ENCODE measurements at regions not wholly inside any gene's neighbourhood (a gene's known extent, or its start where the extent isn't known, plus 50 kb on each side); places are given as distances from the start of the nearest gene placed in this dataset.

DNA sequence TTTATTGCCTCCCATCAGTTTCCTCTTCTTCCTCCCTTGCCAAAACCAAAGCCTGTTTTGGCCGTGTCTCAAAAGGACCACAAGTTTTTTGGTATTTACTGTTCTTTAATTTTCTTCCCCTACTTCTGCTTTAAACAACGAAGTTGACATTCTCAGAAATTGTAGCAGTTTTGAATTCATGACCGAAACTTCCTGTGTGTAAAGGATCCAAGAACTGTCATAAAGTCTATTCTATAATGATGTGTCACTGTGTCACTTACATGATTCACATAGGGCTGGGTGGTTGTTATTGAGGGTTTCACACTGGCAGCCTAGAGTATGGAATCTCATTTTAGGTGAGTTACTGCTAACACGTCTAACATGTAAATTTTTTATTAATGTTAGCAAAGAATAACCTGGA is 741.0 kb upstream of the KLHL1 start:
- Histone ChIP-seq H3K27ac (ENCODE audit: low read length, poor library complexity, severe bottlenecking) (no peak overlapping the region), H2BK120ac (ENCODE audit: low read depth, low read length) (no peak overlapping the region), H3K9me3 (ENCODE audit: control insufficient read depth, low read length) (no peaks in the 10 kb centered on the region), H3K23ac (ENCODE audit: low read length in 2 of 2) (no peak overlapping the region), H3K36me3 (ENCODE audit: control insufficient read depth in 1 of 2, insufficient read depth in 2 of 2, low read depth in 1 of 2, low read length in 2 of 2) (no peaks in the 10 kb centered on the region), H2AFZ (ENCODE audit: low read depth, low read length) (no peak overlapping the region), H4K91ac (ENCODE audit: low read length) (no peak overlapping the region), H3K79me1 (replicated peaks; ENCODE audit: low read length, poor library complexity, severe bottlenecking) (no peaks in the 10 kb centered on the region), H3K27me3 (ENCODE audit: control insufficient read depth in 1 of 2, insufficient read depth in 1 of 2, low read length in 2 of 2) (no peaks in the 10 kb centered on the region), H3K4me3 (ENCODE audit: insufficient read depth in 1 of 2, low read depth in 1 of 2, low read length in 2 of 2) (no peak overlapping the region), H3K18ac (ENCODE audit: low read depth in 1 of 2, low read length in 2 of 2) (no peak overlapping the region), H2AK5ac (ENCODE audit: low read length, severe bottlenecking) (no peak overlapping the region), H2BK12ac (ENCODE audit: low read length in 2 of 2) (no peak overlapping the region), H2BK5ac (ENCODE audit: low read depth, low read length, poor library complexity, severe bottlenecking) (no peak overlapping the region), H3K9ac (ENCODE audit: low read length) (no peak overlapping the region), H3K4me1 (ENCODE audit: control insufficient read depth, insufficient read depth, low read depth, low read length) (no peaks in the 10 kb centered on the region), H3K14ac (ENCODE audit: low read length in 2 of 2) (no peak overlapping the region), H4K8ac (ENCODE audit: low read length) (no peak overlapping the region), H3K4me2 (ENCODE audit: low read length, poor library complexity, severe bottlenecking) (no peak overlapping the region), H2BK15ac (ENCODE audit: low read depth, poor library complexity, severe bottlenecking) (no peak overlapping the region), H3K4ac (ENCODE audit: low read depth in 1 of 2, low read length in 2 of 2) (no peak overlapping the region)
- WGBS: 75% methylated on average over 4 of the region's 4 CpGs
- no peak for DNase-seq

DNA sequence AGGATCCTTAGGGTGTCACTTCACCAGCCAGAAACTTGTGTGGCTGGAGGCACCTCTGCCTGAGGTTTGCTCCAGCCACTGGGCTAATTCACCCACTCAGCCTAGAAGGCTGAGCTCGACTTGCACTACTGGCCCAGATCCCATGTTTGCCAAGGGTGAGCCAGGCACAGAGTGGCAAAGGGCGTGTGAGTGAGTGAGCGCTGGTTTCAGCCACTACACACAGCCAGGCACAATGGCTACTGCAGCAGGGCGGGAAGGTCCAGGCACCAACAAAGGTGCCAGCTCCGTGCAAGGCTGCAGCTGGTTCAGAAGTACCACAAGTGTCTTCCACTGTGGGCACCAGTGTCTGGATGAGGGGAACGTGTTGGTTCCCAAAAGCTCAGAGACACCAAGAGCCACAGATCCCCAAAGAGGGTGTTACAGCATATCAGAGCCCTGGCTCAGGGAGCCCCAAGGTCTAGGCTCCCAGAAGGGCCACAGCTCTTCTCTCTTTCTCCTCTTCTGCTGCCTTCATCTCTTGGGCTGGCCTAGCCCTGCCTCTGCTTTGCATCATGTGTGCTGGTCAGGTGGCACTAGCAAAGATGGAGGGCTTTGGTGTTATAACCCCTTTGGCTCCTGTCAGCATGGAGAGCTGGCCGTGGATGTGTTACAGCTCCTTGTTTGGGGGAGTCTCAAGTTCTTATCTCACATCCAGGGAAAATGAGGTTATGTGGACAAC is 736.3 kb upstream of the KLHL1 start:
- no peaks in the 10 kb centered on the region for H3K79me1 ChIP-seq (replicated peaks; ENCODE audit: low read length, poor library complexity, severe bottlenecking)
- no peak overlapping the region for H3K4me3 ChIP-seq (ENCODE audit: insufficient read depth in 1 of 2, low read depth in 1 of 2, low read length in 2 of 2)
- H3K4ac ChIP-seq (ENCODE audit: low read depth in 1 of 2, low read length in 2 of 2): no peak overlapping the region
- no peaks in the 10 kb centered on the region for H3K27me3 ChIP-seq (ENCODE audit: control insufficient read depth in 1 of 2, insufficient read depth in 1 of 2, low read length in 2 of 2)
- H2AK5ac ChIP-seq (ENCODE audit: low read length, severe bottlenecking): no peak overlapping the region
- no peak overlapping the region for H4K8ac ChIP-seq (ENCODE audit: low read length)
- H3K9ac ChIP-seq (ENCODE audit: low read length): no peak overlapping the region
- H2BK12ac ChIP-seq (ENCODE audit: low read length in 2 of 2): no peak overlapping the region
- H2BK15ac ChIP-seq (ENCODE audit: low read depth, poor library complexity, severe bottlenecking): no peak overlapping the region
- H3K36me3 ChIP-seq (ENCODE audit: control insufficient read depth in 1 of 2, insufficient read depth in 2 of 2, low read depth in 1 of 2, low read length in 2 of 2): no peaks in the 10 kb centered on the region
- H2BK5ac ChIP-seq (ENCODE audit: low read depth, low read length, poor library complexity, severe bottlenecking): no peak overlapping the region
- no peak overlapping the region for H3K4me2 ChIP-seq (ENCODE audit: low read length, poor library complexity, severe bottlenecking)
- H3K23ac ChIP-seq (ENCODE audit: low read length in 2 of 2): no peak overlapping the region
- no peak for DNase-seq
- no peaks in the 10 kb centered on the region for H3K9me3 ChIP-seq (ENCODE audit: control insufficient read depth, low read length)
- no peaks in the 10 kb centered on the region for H3K4me1 ChIP-seq (ENCODE audit: control insufficient read depth, insufficient read depth, low read depth, low read length)
- no peak overlapping the region for H4K91ac ChIP-seq (ENCODE audit: low read length)
- no peak overlapping the region for H3K27ac ChIP-seq (ENCODE audit: low read length, poor library complexity, severe bottlenecking)
- WGBS: 85% methylated on average over 7 of the region's 7 CpGs
- H3K14ac ChIP-seq (ENCODE audit: low read length in 2 of 2): no peak overlapping the region
- H2AFZ ChIP-seq (ENCODE audit: low read depth, low read length): no peak overlapping the region
- no peak overlapping the region for H2BK120ac ChIP-seq (ENCODE audit: low read depth, low read length)
- no peak overlapping the region for H3K18ac ChIP-seq (ENCODE audit: low read depth in 1 of 2, low read length in 2 of 2)

GRCh38 chr13:70842062-70842644 is 733.9 kb upstream of the KLHL1 start:
- no peaks in the 10 kb centered on the region for H3K9me3 ChIP-seq (ENCODE audit: control insufficient read depth, low read length)
- no peak overlapping the region for H2AK5ac ChIP-seq (ENCODE audit: low read length, severe bottlenecking)
- no peaks in the 10 kb centered on the region for H3K27me3 ChIP-seq (ENCODE audit: control insufficient read depth in 1 of 2, insufficient read depth in 1 of 2, low read length in 2 of 2)
- no peak overlapping the region for H4K91ac ChIP-seq (ENCODE audit: low read length)
- no peak for DNase-seq
- H2BK5ac ChIP-seq (ENCODE audit: low read depth, low read length, poor library complexity, severe bottlenecking): no peak overlapping the region
- no peak overlapping the region for H3K4me2 ChIP-seq (ENCODE audit: low read length, poor library complexity, severe bottlenecking)
- H3K14ac ChIP-seq (ENCODE audit: low read length in 2 of 2): no peak overlapping the region
- H3K4ac ChIP-seq (ENCODE audit: low read depth in 1 of 2, low read length in 2 of 2): no peak overlapping the region
- no peak overlapping the region for H2BK12ac ChIP-seq (ENCODE audit: low read length in 2 of 2)
- no peak overlapping the region for H3K23ac ChIP-seq (ENCODE audit: low read length in 2 of 2)
- no peaks in the 10 kb centered on the region for H3K36me3 ChIP-seq (ENCODE audit: control insufficient read depth in 1 of 2, insufficient read depth in 2 of 2, low read depth in 1 of 2, low read length in 2 of 2)
- H3K18ac ChIP-seq (ENCODE audit: low read depth in 1 of 2, low read length in 2 of 2): no peak overlapping the region
- no peaks in the 10 kb centered on the region for H3K79me1 ChIP-seq (replicated peaks; ENCODE audit: low read length, poor library complexity, severe bottlenecking)
- H4K8ac ChIP-seq (ENCODE audit: low read length): no peak overlapping the region
- H3K27ac ChIP-seq (ENCODE audit: low read length, poor library complexity, severe bottlenecking): no peak overlapping the region
- no peak overlapping the region for H2AFZ ChIP-seq (ENCODE audit: low read depth, low read length)
- no peak overlapping the region for H3K9ac ChIP-seq (ENCODE audit: low read length)
- H2BK120ac ChIP-seq (ENCODE audit: low read depth, low read length): no peak overlapping the region
- H2BK15ac ChIP-seq (ENCODE audit: low read depth, poor library complexity, severe bottlenecking): no peak overlapping the region
- 88% methylated on average over 5 of the region's 5 CpGs for WGBS
- no peaks in the 10 kb centered on the region for H3K4me1 ChIP-seq (ENCODE audit: control insufficient read depth, insufficient read depth, low read depth, low read length)
- H3K4me3 ChIP-seq (ENCODE audit: insufficient read depth in 1 of 2, low read depth in 1 of 2, low read length in 2 of 2): no peak overlapping the region

DNA sequence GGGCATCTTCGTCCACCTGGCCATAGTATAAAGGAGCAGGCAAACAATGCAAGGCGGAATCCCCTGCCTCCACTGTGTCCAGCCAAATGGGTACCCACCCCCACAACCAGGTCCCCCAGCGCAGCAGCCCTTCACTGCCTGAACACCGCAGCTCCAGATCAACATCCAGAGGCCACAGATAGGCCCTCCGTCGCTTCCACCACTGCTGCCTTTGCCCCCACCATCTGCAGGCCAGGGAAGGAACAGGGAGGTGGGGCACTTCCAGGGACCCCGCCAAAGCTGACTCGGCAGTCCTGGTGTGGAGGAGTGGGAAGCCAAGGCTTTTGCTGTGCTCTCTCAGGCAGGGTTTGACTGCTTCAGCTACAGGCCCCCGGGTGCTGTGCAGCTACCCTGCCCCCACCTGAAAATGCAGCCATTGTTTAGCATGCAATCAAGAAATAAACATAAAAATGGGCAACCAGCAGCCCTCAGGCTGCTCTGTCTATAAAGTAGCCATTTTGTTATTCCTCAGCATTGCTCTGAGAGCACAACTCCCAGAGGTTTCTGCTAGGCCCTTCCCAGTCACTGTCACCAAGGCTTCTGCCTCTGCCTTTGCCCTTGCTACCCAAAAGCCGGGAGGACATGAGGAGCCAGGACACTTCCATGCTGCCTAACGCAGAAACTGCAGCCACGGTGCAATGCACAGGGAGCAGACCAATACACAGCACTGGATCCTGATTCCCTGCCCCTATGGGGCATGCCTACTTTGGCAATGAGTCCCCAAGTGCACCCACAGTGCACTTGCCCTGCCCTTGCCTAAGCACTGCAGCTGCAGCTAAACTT is 733.2 kb upstream of the KLHL1 start:
- no peaks in the 10 kb centered on the region for H3K36me3 ChIP-seq (ENCODE audit: control insufficient read depth in 1 of 2, insufficient read depth in 2 of 2, low read depth in 1 of 2, low read length in 2 of 2)
- no peak overlapping the region for H3K18ac ChIP-seq (ENCODE audit: low read depth in 1 of 2, low read length in 2 of 2)
- H3K23ac ChIP-seq (ENCODE audit: low read length in 2 of 2): no peak overlapping the region
- no peak overlapping the region for H3K14ac ChIP-seq (ENCODE audit: low read length in 2 of 2)
- H2BK12ac ChIP-seq (ENCODE audit: low read length in 2 of 2): no peak overlapping the region
- no peaks in the 10 kb centered on the region for H3K79me1 ChIP-seq (replicated peaks; ENCODE audit: low read length, poor library complexity, severe bottlenecking)
- no peak overlapping the region for H2BK120ac ChIP-seq (ENCODE audit: low read depth, low read length)
- no peak overlapping the region for H2BK5ac ChIP-seq (ENCODE audit: low read depth, low read length, poor library complexity, severe bottlenecking)
- no peak overlapping the region for H3K4ac ChIP-seq (ENCODE audit: low read depth in 1 of 2, low read length in 2 of 2)
- no peak overlapping the region for H4K91ac ChIP-seq (ENCODE audit: low read length)
- H3K4me1 ChIP-seq (ENCODE audit: control insufficient read depth, insufficient read depth, low read depth, low read length): no peaks in the 10 kb centered on the region
- no peak overlapping the region for H2AK5ac ChIP-seq (ENCODE audit: low read length, severe bottlenecking)
- H2AFZ ChIP-seq (ENCODE audit: low read depth, low read length): no peak overlapping the region
- H2BK15ac ChIP-seq (ENCODE audit: low read depth, poor library complexity, severe bottlenecking): no peak overlapping the region
- H3K4me2 ChIP-seq (ENCODE audit: low read length, poor library complexity, severe bottlenecking): no peak overlapping the region
- H3K4me3 ChIP-seq (ENCODE audit: insufficient read depth in 1 of 2, low read depth in 1 of 2, low read length in 2 of 2): no peak overlapping the region
- no peak overlapping the region for H4K8ac ChIP-seq (ENCODE audit: low read length)
- no peak for DNase-seq
- no peaks in the 10 kb centered on the region for H3K9me3 ChIP-seq (ENCODE audit: control insufficient read depth, low read length)
- WGBS: 88% methylated on average over 12 of the region's 12 CpGs
- no peaks in the 10 kb centered on the region for H3K27me3 ChIP-seq (ENCODE audit: control insufficient read depth in 1 of 2, insufficient read depth in 1 of 2, low read length in 2 of 2)
- no peak overlapping the region for H3K9ac ChIP-seq (ENCODE audit: low read length)
- H3K27ac ChIP-seq (ENCODE audit: low read length, poor library complexity, severe bottlenecking): no peak overlapping the region
